ENCODE measurements at regions not wholly inside any gene's neighbourhood (a gene's known extent, or its start where the extent isn't known, plus 50 kb on each side); places are given as distances from the start of the nearest gene placed in this dataset.

DNA sequence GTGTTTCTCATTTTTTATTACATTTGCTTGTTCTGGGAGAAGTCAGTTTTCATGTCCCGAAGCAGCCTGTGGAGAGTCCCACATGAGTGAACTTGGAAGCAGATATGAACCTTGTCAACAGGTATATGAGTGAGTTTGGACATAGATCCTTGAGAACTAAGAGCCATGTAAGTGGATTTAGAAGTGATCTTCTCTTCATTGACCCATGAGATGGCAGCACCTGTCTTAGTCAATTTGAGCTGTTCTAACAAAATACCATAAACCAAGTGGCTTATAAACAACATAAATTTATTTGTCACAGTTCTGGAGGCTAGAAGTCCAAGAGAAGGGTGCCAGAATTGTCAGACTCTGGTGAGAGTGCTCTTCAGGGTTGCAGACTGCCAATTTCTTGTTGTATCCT is 1043.8 kb downstream of the ADGRL3 start:
- TF ChIP-seq EZH2 (IDR thresholded peaks at IDR 0.05): no peak
- TF ChIP-seq POLR2AphosphoS5 (IDR thresholded peaks at IDR 0.05; ENCODE audit: borderline replicate concordance, low read depth, low read length): no peak

Measured in SK-N-MC (cell line).